Thyroid gland (tissue), 4 donors: ENCODE measurements at regions not wholly inside any gene's neighbourhood (a gene's known extent, or its start where the extent isn't known, plus 50 kb on each side); places are given as distances from the start of the nearest gene placed in this dataset.

Source experiments
- DNase-seq, 2 donors: peaks; one replicate each; pipeline ENCODE4 v3.0.0-alpha.2; 2019
- H3K27ac ChIP-seq, 3 donors: fragments of 200-600 bp; sonication (generic); 1 replicate in 2 of 3; 2 replicates in 1 of 3; pipeline ENCODE4 v1.5.1; 2016 to 2019; ENCODE audit warnings: mild to moderate bottlenecking in 1 of 3, moderate library complexity in 1 of 3
- H3K27me3 ChIP-seq: fragments of 200-600 bp; sonication (generic); one replicate; pipeline ENCODE4 v1.5.1; 2019
- H3K36me3 ChIP-seq, 2 donors: fragments of 200-600 bp; sonication (generic); one replicate each; pipeline ENCODE4 v1.5.1; 2016 to 2019
- H3K4me1 ChIP-seq, 2 donors: fragments of 200-600 bp; sonication (generic); one replicate each; pipeline ENCODE4 v1.5.1; 2017 to 2019
- H3K4me3 ChIP-seq, 3 donors: fragments of 200-600 bp; sonication (generic); replicated peaks in 1 of 3; 1 replicate in 2 of 3; 2 replicates in 1 of 3; pipeline ENCODE4 v1.5.1; 2016; ENCODE audit warnings: mild to moderate bottlenecking in 1 of 3
- H3K9me3 ChIP-seq: fragments of 200-600 bp; sonication (generic); one replicate; pipeline ENCODE4 v1.5.1; 2017
- CTCF ChIP-seq, 6 experiments: fragments of 200-600 bp in 3 of 6; fragments of 450-650 bp in 3 of 6; sonication (generic) in 3 of 6; IDR thresholded peaks; one replicate each; pipeline ENCODE4 v1.5.1; 2016 to 2019; ENCODE audit warnings: antibody characterized with exemption in 6 of 6, mild to moderate bottlenecking in 2 of 6, inconsistent platforms in 1 of 6, moderate library complexity in 1 of 6
- POLR2A ChIP-seq, 2 donors: fragments of 450-650 bp; IDR thresholded peaks; one replicate each; pipeline ENCODE4 v1.6.1; 2017; ENCODE audit warnings: antibody characterized with exemption in 2 of 2, mild to moderate bottlenecking in 2 of 2, moderate library complexity in 1 of 2
- WGBS, 2 donors: methylation state at CpG; one replicate each; pipeline ENCODE4 v1.1.5; 2017; 5-methylcytosine and 5-hydroxymethylcytosine counted together
- intact Hi-C: fragments of 100-400 bp; cut with DNase I; formaldehyde crosslinking; loops from one replicate; pipeline ENCODE4 v1.15.1; 2023

GRCh38 chr1:80917225-80917624 is 883.5 kb upstream of the ADGRL2 start:
- TF ChIP-seq CTCF (IDR thresholded peaks at IDR 0.05) = no peak
- TF ChIP-seq POLR2A (IDR thresholded peaks at IDR 0.05) = no peak
- WGBS, 2 donors = 33 to 39% methylated on average over 1 of the region's 1 CpG

DNA sequence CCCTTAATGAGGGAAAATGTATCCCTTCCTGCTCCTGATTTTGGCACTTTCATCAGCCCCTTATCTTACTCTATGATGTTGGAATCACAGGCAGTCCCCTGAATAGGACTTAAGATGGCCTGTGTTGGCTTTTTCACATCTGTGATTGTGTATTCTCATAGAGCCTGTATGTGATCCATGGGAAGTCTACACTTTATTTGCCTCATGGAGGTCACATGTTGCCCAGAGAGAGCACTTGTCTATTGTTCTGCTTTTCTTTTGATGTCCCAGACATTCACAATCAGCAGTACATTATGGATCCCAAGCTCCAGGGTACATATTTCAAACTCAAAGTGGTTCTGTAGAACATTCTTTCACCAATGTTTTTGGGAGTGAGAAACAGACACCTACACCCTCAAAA is 885.2 kb upstream of the ADGRL2 start:
- Histone ChIP-seq H3K4me1 (no peaks in the 10 kb centered on the region), H3K27ac (no peak overlapping the region), H3K9me3 (no peaks in the 10 kb centered on the region), H3K27me3 (no peaks in the 10 kb centered on the region), H3K4me3 (no peak overlapping the region), H3K36me3 (no peaks in the 10 kb centered on the region)
- DNase-seq = no peak
- TF ChIP-seq POLR2A (IDR thresholded peaks at IDR 0.05) = no peak
- no peak for TF ChIP-seq CTCF (IDR thresholded peaks at IDR 0.05)
- intact Hi-C loops = no loop called here

More at GRCh38 chr1:80917225-80917624, 883.5 kb upstream of the ADGRL2 start:
- Histone ChIP-seq H3K27me3 (no peaks in the 10 kb centered on the region), H3K36me3 (no peaks in the 10 kb centered on the region), H3K4me1 (no peaks in the 10 kb centered on the region), H3K27ac (no peak overlapping the region), H3K9me3 (no peaks in the 10 kb centered on the region), H3K4me3 (no peak overlapping the region)
- intact Hi-C loops = no loop called here
- DNase-seq = no peak

- no peak for TF ChIP-seq CTCF (IDR thresholded peaks at IDR 0.05)
- TF ChIP-seq POLR2A (IDR thresholded peaks at IDR 0.05) = no peak
- intact Hi-C loops = no loop called here
- no peak overlapping the region for H3K4me3 ChIP-seq
- H3K27me3 ChIP-seq = no peaks in the 10 kb centered on the region
- H3K9me3 ChIP-seq = no peaks in the 10 kb centered on the region
- no peaks in the 10 kb centered on the region for H3K4me1 ChIP-seq
- no peak overlapping the region for H3K27ac ChIP-seq
- H3K36me3 ChIP-seq = no peaks in the 10 kb centered on the region
- 87 to 90% methylated on average over 2 of the region's 2 CpGs for WGBS, 2 donors
- DNase-seq = no peak
Measured at GRCh38 chr1:80910426-80910825, 890.3 kb upstream of the ADGRL2 start.

DNA sequence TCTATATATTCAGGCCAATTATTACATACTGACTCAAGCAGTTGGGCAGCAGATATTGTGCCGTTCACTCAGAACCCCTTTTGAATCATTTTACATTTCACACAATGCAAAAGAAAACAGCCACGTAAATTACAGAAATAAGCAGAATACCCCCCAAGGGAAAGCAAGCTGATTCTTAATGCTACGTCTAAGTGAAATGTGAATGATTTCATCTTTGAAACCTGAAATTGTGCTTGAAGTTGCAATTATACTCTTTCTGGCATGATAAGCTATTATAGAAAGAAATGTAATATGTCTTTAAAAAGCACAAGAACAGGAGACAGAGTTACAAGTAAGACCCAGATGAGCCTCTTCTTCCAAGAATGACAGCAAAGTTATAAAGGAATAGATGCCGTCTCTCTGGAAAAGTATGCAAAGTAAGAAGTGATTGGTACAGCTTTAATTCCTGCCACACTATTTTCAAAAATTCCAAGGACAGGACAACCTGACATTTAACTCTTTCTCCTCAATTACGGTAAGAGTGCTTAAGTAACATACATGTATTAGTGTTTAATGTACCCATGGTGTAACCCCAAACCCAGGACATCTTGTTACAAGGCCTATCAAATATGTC is 891.5 kb upstream of the ADGRL2 start:
- Histone ChIP-seq H3K36me3 (no peaks in the 10 kb centered on the region), H3K27ac (no peak overlapping the region), H3K4me1 (no peaks in the 10 kb centered on the region), H3K4me3 (no peak overlapping the region), H3K27me3 (no peaks in the 10 kb centered on the region), H3K9me3 (no peaks in the 10 kb centered on the region)
- no peak for TF ChIP-seq POLR2A (IDR thresholded peaks at IDR 0.05)
- TF ChIP-seq CTCF (IDR thresholded peaks at IDR 0.05) = no peak
- WGBS, 2 donors = 69 to 78% methylated on average over 5 of the region's 5 CpGs
- no peak for DNase-seq
- intact Hi-C loops = no loop called here

- intact Hi-C loops = no loop called here
- no peak overlapping the region for H3K27ac ChIP-seq
- no peak for DNase-seq
- WGBS, 2 donors = 88 to 91% methylated on average over 3 of the region's 3 CpGs
- TF ChIP-seq CTCF (IDR thresholded peaks at IDR 0.05) (no peak), POLR2A (IDR thresholded peaks at IDR 0.05) (no peak)
- no peaks in the 10 kb centered on the region for H3K27me3 ChIP-seq
- H3K4me1 ChIP-seq = no peaks in the 10 kb centered on the region
- no peaks in the 10 kb centered on the region for H3K9me3 ChIP-seq
- H3K36me3 ChIP-seq = no peaks in the 10 kb centered on the region
- H3K4me3 ChIP-seq = no peak overlapping the region
Measured at GRCh38 chr1:80896781-80897356, 903.9 kb upstream of the ADGRL2 start.
